Right lung (tissue), 2 donors: ENCODE measurements at regions not wholly inside any gene's neighbourhood (a gene's known extent, or its start where the extent isn't known, plus 50 kb on each side); places are given as distances from the start of the nearest gene placed in this dataset.

ENCODE experiments used
- DNase-seq, 2 donors: peaks; one replicate each; pipeline ENCODE4 v3.0.0-alpha.2; 2013

GRCh38 chr6:25224242-25224641 lies 54.9 kb upstream of the CARMIL1 start:
- no peak for DNase-seq

- no peak for DNase-seq
These were observed 51.3 kb upstream of the CARMIL1 start for GRCh38 chr6:25227854-25228253.
